22Rv1 (cell line): ENCODE measurements at regions not wholly inside any gene's neighbourhood (a gene's known extent, or its start where the extent isn't known, plus 50 kb on each side); places are given as distances from the start of the nearest gene placed in this dataset.

Experiments used
- CTCF ChIP-seq: fragments of 450-650 bp; IDR thresholded peaks from 2 replicates; pipeline ENCODE4 v1.5.1; 2017; ENCODE audit warnings: mild to moderate bottlenecking
- ZFX ChIP-seq: fragments of 450-650 bp; IDR thresholded peaks from 2 replicates; pipeline ENCODE4 v1.6.1; 2017; ENCODE audit warnings: antibody characterized with exemption, borderline replicate concordance

GRCh38 chr6:4355241-4355640, 219.9 kb upstream of the ECI2 start:
- TF ChIP-seq CTCF (no peak), ZFX (no peak)
